ENCODE measurements at regions not wholly inside any gene's neighbourhood (a gene's known extent, or its start where the extent isn't known, plus 50 kb on each side); places are given as distances from the start of the nearest gene placed in this dataset.

DNA sequence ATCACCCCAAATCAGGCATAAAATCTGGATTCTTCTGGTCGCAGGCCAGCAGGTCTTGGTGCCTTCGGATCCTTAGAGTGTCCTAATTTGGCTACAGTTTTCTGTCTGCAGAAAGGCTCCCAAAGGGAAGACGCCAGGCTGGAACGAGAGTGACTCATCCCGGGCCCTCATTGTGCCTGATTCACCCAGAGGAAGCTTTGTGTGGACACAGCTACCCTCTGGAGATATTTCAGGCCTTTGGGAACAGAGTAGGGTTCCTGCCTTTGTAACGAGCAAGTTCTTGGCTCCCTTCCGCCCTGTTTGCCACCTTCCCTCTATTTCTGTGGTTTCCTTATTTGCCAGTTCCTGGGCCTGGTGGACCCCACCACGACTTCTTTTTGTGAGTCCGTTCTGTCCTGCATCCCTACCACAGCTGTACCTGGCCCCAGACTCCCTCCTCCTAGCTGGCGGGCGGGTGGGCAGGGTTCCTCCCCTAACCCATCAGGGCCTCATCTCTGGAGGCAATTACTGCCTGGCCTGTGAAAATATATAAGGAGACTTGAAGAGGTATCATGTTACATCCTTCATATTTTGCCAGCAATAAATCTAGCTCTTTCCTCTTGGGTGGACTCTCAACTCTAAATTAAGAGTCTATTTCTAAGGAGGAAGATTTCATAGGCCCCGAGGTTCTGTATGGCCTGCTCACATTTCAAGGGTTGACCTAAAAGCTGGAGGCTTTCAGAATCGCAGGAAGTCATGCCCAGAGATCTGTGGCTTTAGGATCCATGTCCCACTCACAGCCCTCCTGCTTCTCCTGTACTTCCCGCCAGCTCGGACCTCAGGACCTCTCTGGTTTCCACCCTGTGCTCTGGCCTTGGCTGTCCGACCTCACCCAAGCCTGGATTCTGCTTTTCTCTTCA lies 219.2 kb upstream of the ZNF32 start:
- CTCF ChIA-PET, result no interaction called here
- H3K36me3 Mint-ChIP-seq (ENCODE audit: low read depth), result no peaks in the 10 kb centered on the region

DNA sequence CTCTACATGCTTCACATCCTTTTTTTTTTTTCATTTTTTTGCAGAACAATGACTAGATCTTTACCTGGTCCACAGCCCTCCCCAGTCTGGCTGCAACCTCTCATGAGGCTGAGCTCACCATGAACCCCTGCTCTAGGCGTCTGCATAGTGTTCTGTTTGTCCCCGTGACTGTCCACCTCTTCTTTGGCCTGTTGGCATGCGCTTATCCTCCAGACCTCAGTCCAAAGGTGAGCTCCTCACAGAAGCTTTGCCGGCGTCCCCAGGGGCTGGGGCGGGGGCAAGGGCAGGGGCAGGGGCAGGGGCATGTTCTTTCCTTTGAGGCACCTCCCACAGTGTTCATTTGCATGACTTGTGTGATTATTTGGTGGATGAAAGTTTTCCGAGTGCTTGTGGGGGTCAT lies 218.4 kb upstream of the ZNF32 start:
- Mint-ChIP-seq H3K4me1 (no peaks in the 10 kb centered on the region), H3K9me3 (no peaks in the 10 kb centered on the region), H3K4me3 (no peak overlapping the region), H3K27ac (no peak overlapping the region), H3K36me3 (ENCODE audit: low read depth) (no peaks in the 10 kb centered on the region), H3K27me3 (no peaks in the 10 kb centered on the region)
- ATAC-seq (ENCODE audit: low read depth) (no peak), DNase-seq (no peak)
- TF ChIP-seq, protein P1, sequence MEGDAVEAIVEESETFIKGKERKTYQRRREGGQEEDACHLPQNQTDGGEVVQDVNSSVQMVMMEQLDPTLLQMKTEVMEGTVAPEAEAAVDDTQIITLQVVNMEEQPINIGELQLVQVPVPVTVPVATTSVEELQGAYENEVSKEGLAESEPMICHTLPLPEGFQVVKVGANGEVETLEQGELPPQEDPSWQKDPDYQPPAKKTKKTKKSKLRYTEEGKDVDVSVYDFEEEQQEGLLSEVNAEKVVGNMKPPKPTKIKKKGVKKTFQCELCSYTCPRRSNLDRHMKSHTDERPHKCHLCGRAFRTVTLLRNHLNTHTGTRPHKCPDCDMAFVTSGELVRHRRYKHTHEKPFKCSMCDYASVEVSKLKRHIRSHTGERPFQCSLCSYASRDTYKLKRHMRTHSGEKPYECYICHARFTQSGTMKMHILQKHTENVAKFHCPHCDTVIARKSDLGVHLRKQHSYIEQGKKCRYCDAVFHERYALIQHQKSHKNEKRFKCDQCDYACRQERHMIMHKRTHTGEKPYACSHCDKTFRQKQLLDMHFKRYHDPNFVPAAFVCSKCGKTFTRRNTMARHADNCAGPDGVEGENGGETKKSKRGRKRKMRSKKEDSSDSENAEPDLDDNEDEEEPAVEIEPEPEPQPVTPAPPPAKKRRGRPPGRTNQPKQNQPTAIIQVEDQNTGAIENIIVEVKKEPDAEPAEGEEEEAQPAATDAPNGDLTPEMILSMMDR (IDR thresholded peaks at IDR 0.05), result no peak
- ChIA-PET CTCF (no interaction called here), POLR2A (no interaction called here)
- intact Hi-C loops (cut with micrococcal nuclease), result no loop called here

More for the DNA sequence above, 219.2 kb upstream of the ZNF32 start:
- POLR2A ChIA-PET, result no interaction called here
- no peaks in the 10 kb centered on the region for H3K27me3 Mint-ChIP-seq
- no peaks in the 10 kb centered on the region for H3K9me3 Mint-ChIP-seq
- H3K4me1 Mint-ChIP-seq, result no peaks in the 10 kb centered on the region
- no peak overlapping the region for H3K4me3 Mint-ChIP-seq
- ATAC-seq (ENCODE audit: low read depth) (no peak), DNase-seq (no peak)
- no peak overlapping the region for H3K27ac Mint-ChIP-seq
- intact Hi-C loops (cut with micrococcal nuclease), result no loop called here
- TF ChIP-seq, protein P1 (IDR thresholded peaks at IDR 0.05), result no peak

DNA sequence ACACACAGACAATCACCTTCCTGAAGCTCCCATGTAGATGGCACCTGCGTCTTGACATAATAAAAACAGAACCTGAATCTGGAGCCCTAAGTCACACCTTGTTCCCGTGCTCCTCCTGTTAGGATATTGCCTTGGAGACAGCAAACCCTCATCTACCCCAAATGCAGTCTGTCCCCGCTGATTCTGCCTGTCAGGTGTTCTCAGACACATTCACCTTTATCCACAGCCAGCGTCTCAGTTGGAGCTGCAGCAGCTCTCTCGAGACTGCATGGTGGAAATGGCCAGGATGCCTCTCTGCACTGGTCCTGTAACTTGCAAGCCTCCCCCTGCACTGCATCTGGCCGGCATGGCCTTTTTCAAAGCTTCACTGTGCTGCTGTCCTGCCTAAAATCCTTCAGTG lies 218.0 kb upstream of the ZNF32 start:
- H3K9me3 Mint-ChIP-seq, result no peaks in the 10 kb centered on the region
- H3K36me3 Mint-ChIP-seq (ENCODE audit: low read depth), result no peaks in the 10 kb centered on the region
- DNase-seq (no peak), ATAC-seq (ENCODE audit: low read depth) (no peak)
- TF ChIP-seq, protein P1 (IDR thresholded peaks at IDR 0.05), result no peak
- intact Hi-C loops (cut with micrococcal nuclease), result no loop called here
- H3K27ac Mint-ChIP-seq, result no peak overlapping the region
- H3K4me3 Mint-ChIP-seq, result no peak overlapping the region
- H3K27me3 Mint-ChIP-seq, result no peaks in the 10 kb centered on the region
- CTCF ChIA-PET, result no interaction called here
- H3K4me1 Mint-ChIP-seq, result no peaks in the 10 kb centered on the region
- POLR2A ChIA-PET, result no interaction called here

DNA sequence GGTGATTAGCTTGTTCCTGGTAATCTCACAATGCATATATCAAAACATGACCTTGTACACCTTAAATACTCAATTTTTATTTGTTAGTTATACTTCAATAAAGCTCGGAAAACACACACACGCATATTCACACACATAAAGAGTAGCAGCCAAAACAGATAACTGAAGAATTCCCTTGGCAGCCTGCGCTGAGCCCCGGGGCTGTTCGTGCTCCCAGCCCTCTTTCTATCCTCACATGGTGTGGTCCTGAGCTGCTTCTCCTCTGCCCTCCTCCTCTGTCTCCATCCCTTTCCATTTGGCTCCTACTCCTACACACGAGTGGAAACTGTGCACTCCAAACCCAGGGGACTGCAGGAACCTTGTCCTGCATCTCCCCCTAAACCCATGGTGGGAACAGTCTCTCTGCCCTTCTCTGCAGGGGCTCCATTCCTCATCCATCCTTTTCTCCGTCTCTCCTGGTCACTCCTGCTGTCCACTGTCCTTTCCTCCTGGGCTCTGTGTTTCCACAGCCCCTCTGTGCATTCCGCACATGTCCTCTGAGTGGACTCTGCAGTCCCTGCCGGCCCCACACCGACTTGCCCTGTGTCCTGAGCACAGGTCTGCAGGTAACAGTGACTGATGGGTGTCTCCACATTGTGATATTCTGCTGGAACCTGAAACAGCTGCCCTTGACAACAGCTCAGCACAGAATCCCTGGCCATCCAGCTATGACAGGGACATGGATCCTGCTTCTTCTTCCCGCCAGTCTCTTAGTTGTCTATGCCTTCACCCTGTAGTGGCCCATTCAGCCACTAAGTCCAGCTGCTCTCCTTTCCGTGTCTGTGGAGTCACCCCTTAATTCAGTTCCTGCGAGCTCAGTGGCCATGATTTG lies 216.8 kb upstream of the ZNF32 start:
- TF ChIP-seq, protein P1 (IDR thresholded peaks at IDR 0.05), result no peak
- intact Hi-C loops (cut with micrococcal nuclease), result no loop called here
- Mint-ChIP-seq H3K4me1 (no peaks in the 10 kb centered on the region), H3K27me3 (no peaks in the 10 kb centered on the region), H3K36me3 (ENCODE audit: low read depth) (no peaks in the 10 kb centered on the region), H3K4me3 (no peak overlapping the region), H3K9me3 (no peaks in the 10 kb centered on the region), H3K27ac (no peak overlapping the region)
- ChIA-PET POLR2A (no interaction called here), CTCF (no interaction called here)
- ATAC-seq (ENCODE audit: low read depth), result no peak
- no peak for DNase-seq

GRCh38 chr10:43864656-43865055 lies 216.0 kb upstream of the ZNF32 start:
- Mint-ChIP-seq H3K27me3 (no peaks in the 10 kb centered on the region), H3K4me1 (no peaks in the 10 kb centered on the region), H3K9me3 (no peaks in the 10 kb centered on the region), H3K4me3 (no peak overlapping the region), H3K27ac (no peak overlapping the region), H3K36me3 (ENCODE audit: low read depth) (no peaks in the 10 kb centered on the region)
- intact Hi-C loops (cut with micrococcal nuclease), result no loop called here
- POLR2A ChIA-PET, result no interaction called here
- CTCF ChIA-PET, result no interaction called here
- TF ChIP-seq, protein P1 (IDR thresholded peaks at IDR 0.05), result no peak
- no peak for DNase-seq
- ATAC-seq (ENCODE audit: low read depth), result no peak
